A549 (cell line): ENCODE measurements at regions not wholly inside any gene's neighbourhood (a gene's known extent, or its start where the extent isn't known, plus 50 kb on each side); places are given as distances from the start of the nearest gene placed in this dataset.
A peak's percentile ranks its signal among the peaks of the same experiment; 100 is the strongest.

Experiments
- ATAC-seq, 2 experiments: fragments of 200-7000 bp in 1 of 2; fragments of >200 bp in 1 of 2; cut with Nextera tagmentation in 1 of 2; cut with Tn5 transposase in 1 of 2; 3 replicates each; pipeline versions ENCODE4 v1.8.0 to v1.9.1; 2018 to 2020; ENCODE audit warnings: mild to moderate bottlenecking in 1 of 2, moderate library complexity in 1 of 2
- CTCF ChIA-PET: fragments of 300-600 bp; sonication (Branson Sonifier 250); formaldehyde crosslinking; extraction: SDS; loops from one replicate; lab custom pipeline; 2021; ENCODE audit warnings: antibody characterized with exemption, inconsistent platforms; lab: Yijun Ruan, JAX
- POLR2A ChIA-PET: fragments of 350-600 bp; formaldehyde crosslinking; extraction: SDS; loops from one replicate; lab custom pipeline; 2021; ENCODE audit warnings: antibody characterized with exemption, inconsistent platforms; lab: Yijun Ruan, JAX
- DNase-seq, 2 experiments: peaks; one replicate each; pipeline versions ENCODE4 v3.0.0 to v3.0.0-alpha.2; 2011 to 2016; ENCODE audit warnings: low read depth in 1 of 2, low spot score in 1 of 2
- FAIRE-seq: peaks from 2 replicates; lab custom pipeline; 2011; peaks lifted over from hg19 to GRCh38; lab: Jason Lieb, UNC
- H3K27ac ChIP-seq, 2 experiments: fragments of >200 bp; sonication (Bioruptor Twin); formaldehyde crosslinking; 3 replicates each; pipeline ENCODE4 v1.5.1; 2016 to 2017
- H3K4me1 ChIP-seq: fragments of >200 bp; sonication (Bioruptor Twin); formaldehyde crosslinking; 3 replicates; pipeline ENCODE4 v1.6.1; 2016
- H3K4me2 ChIP-seq: fragments of >200 bp; sonication (Bioruptor Twin); formaldehyde crosslinking; 3 replicates; pipeline ENCODE4 v1.6.1; 2016
- H3K4me3 ChIP-seq: fragments of >200 bp; sonication (Bioruptor Twin); formaldehyde crosslinking; 3 replicates; pipeline ENCODE4 v1.5.1; 2016
- H3K9me3 ChIP-seq: fragments of >200 bp; sonication (Bioruptor Twin); formaldehyde crosslinking; 3 replicates; pipeline ENCODE4 v1.6.1; 2016
- EP300 ChIP-seq, 2 experiments: fragments of >200 bp; sonication (Bioruptor Twin); formaldehyde crosslinking; IDR thresholded peaks; 2 replicates in 1 of 2; 3 replicates in 1 of 2; pipeline ENCODE4 v1.6.1; 2016 to 2017
- ESRRA ChIP-seq: fragments of 150-350 bp; IDR thresholded peaks from 2 replicates; pipeline ENCODE4 v1.6.1; 2014; ENCODE audit warnings: mild to moderate bottlenecking, low read length, borderline replicate concordance
- MYC ChIP-seq: IDR thresholded peaks from 2 replicates; pipeline ENCODE4 v1.6.1; 2012; ENCODE audit warnings: mild to moderate bottlenecking, inconsistent platforms, low read length, improper control_type of control experiment, borderline replicate concordance
- NPAS2 ChIP-seq: fragments of 250-450 bp; sonication (Bioruptor Pico); IDR thresholded peaks from 2 replicates; pipeline ENCODE4 v1.8.0; 2022; ENCODE audit warnings: mild to moderate bottlenecking, moderate library complexity, borderline replicate concordance
- PHF8 ChIP-seq: fragments of 200-600 bp; sonication (generic); IDR thresholded peaks from 2 replicates; pipeline ENCODE4 v1.6.1; 2016; ENCODE audit warnings: low read depth, mild to moderate bottlenecking, antibody characterized with exemption, moderate library complexity, borderline replicate concordance
- POLR2AphosphoS2 ChIP-seq: conservative IDR thresholded peaks from 2 replicates; pipeline ENCODE4 v1.6.1; 2012; ENCODE audit warnings: low read length, improper control_type of control experiment, inconsistent platforms
- TFCP2L1 ChIP-seq: fragments of 250-450 bp; sonication (Bioruptor Pico); IDR thresholded peaks from 2 replicates; pipeline ENCODE4 v1.5.0; 2021; ENCODE audit warnings: mild to moderate bottlenecking
- ZFP36 ChIP-seq: fragments of 450-650 bp; IDR thresholded peaks from 2 replicates; pipeline ENCODE4 v1.6.1; 2014; ENCODE audit warnings: borderline replicate concordance; ENCODE audit not compliant: partially characterized antibody
- ZNF302 ChIP-seq: fragments of 250-450 bp; sonication (Bioruptor Pico); IDR thresholded peaks from 2 replicates; pipeline ENCODE4 v1.9.0; 2021; ENCODE audit warnings: inconsistent platforms, mild to moderate bottlenecking, moderate library complexity
- ZSCAN20 ChIP-seq: fragments of 250-450 bp; sonication (Bioruptor Pico); IDR thresholded peaks from 2 replicates; pipeline ENCODE4 v1.8.0; 2022; ENCODE audit warnings: mild to moderate bottlenecking, moderate library complexity
- WGBS: methylation state at CpG from one replicate; pipeline ENCODE4 v1.1.6; 2017; ENCODE audit errors: missing lambda C conversion rate; 5-methylcytosine and 5-hydroxymethylcytosine counted together
- TF ChIP-seq, protein P1 (sequence below): fragments of 150-350 bp; IDR thresholded peaks from 2 replicates; pipeline ENCODE4 v1.6.1; 2014; ENCODE audit warnings: low read depth, mild to moderate bottlenecking, low read length
- TF ChIP-seq, protein P2 (sequence below): IDR thresholded peaks from 2 replicates; pipeline ENCODE4 v1.6.1; 2012
- TF ChIP-seq, protein P3 (sequence below): fragments of 250-450 bp; sonication (Bioruptor Pico); IDR thresholded peaks from 2 replicates; pipeline ENCODE4 v1.5.0; 2021; ENCODE audit warnings: mild to moderate bottlenecking, moderate library complexity, borderline replicate concordance

DNA sequence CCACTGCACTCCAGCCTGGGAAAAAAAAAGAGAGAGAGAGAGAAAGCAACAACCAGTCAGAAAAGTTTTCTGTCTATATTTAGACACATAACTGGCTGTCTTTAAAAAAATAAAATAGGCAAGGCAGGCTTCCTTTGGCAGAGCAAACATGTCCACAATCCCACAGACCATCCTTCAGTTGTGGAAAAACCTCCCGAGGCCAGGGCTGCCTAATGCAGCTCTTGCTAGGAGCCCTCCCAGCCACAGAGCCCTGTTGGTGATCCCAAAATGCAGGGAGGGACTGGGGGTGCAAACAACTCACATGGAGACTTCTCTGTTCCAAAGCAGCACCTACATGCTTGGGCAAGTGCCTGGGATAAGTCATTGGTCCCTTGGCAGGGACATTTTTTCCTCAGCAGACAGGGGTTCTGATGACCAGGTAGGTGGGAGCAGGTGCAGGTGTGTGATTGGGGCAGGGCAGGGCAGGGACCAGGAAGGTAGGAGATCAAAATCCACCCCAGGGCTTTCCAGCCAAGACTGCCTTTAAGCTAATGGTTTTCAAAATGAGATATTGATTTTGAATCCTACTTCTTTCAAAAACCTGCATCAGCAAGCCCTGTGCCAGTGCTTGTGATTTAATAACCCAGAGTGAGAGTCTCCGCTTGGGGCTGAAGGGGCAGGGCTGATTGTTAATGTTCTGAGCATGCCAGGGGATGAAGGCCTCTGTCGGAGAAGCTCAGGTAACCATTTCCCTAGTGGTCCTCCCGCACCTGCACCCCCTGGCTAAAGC lies 178.5 kb downstream of the USP12 start:
- ATAC-seq (no peak), DNase-seq (no peak), FAIRE-seq (no peak)
- no peak for TF ChIP-seq TFCP2L1 (CRISPR knock-in tag)
- no peak for TF ChIP-seq MYC
- TF ChIP-seq PHF8, result no peak
- TF ChIP-seq EP300 (IDR thresholded peaks at IDR 0.05), result no peak
- no peak for TF ChIP-seq ZFP36
- no peak overlapping the region for H3K4me2 ChIP-seq
- 0 out of 3 replicates have a peak, but pooled peaks cover 7% of the 10 kb centered on the region for H3K9me3 ChIP-seq
- ChIA-PET CTCF (interaction anchor here (0.5 to 2.2 kb wide), 6 partner anchors 42 to 369 kb away, joined by 3 to 4 read pairs (median 3); no protein-coding TSS in a partner anchor), POLR2A (no interaction called here)
- WGBS, result 76% methylated on average over 4 of the region's 4 CpGs
- peak overlapping the region in 1 of 2 experiments; percentile 57; a peak in 3 of 6 replicates for H3K27ac ChIP-seq
- peaks cover 38% of the 10 kb centered on the region for H3K4me1 ChIP-seq
- H3K4me3 ChIP-seq, result no peak overlapping the region

DNA sequence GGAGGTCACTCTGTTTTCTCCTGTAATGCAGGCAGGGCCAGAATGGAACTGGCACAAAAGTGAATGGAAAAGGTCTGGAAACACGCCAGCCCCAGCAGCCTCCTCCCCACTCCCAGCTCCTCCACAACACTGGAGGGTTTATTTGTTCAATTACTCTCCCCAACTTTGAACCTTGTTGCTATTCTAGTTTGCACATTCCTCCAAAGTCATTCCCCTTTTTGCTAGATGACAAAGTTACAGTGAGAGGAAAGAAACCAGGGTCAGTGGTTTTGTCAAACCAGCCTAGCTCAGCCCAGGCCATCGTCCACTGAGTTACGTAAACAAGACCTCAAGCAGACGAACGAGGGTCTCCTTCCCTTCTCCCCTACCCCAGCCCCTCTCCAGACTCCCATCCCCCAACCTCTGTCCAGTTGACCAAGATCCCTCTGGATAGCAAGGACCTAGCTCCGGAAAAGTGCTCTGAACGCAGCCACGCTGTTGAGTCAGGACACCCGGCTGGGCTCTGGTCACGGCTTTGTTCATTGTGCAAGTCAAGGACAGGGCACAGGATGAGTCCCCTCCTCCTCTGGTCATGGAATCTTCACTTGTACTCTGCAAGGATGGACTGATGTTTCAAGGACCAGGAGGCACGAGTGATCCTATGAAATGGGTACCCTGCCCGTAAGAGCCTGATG lies 180.0 kb downstream of the USP12 start:
- FAIRE-seq (no peak), ATAC-seq (peak in 1 of 2 experiments; percentile 31; a peak in 3 of 6 replicates), DNase-seq (peak in 1 of 2 experiments; percentile 35)
- CTCF ChIA-PET, result no interaction called here
- H3K27ac ChIP-seq, result peak overlapping the region in 1 of 2 experiments; percentile 69; a peak in 3 of 6 replicates
- POLR2A ChIA-PET, result no interaction called here
- TF ChIP-seq POLR2AphosphoS2 (no peak), ZSCAN20 (no peak), ESRRA (no peak), ZNF302 (CRISPR knock-in tag) (no peak)
- TF ChIP-seq, protein P1, sequence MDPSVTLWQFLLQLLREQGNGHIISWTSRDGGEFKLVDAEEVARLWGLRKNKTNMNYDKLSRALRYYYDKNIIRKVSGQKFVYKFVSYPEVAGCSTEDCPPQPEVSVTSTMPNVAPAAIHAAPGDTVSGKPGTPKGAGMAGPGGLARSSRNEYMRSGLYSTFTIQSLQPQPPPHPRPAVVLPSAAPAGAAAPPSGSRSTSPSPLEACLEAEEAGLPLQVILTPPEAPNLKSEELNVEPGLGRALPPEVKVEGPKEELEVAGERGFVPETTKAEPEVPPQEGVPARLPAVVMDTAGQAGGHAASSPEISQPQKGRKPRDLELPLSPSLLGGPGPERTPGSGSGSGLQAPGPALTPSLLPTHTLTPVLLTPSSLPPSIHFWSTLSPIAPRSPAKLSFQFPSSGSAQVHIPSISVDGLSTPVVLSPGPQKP, result no peak
- TF ChIP-seq, all 56 proteins: peak for 0
- 77% methylated on average over 8 of the region's 12 CpGs for WGBS
- Histone ChIP-seq H3K9me3 (0 out of 3 replicates have a peak, but pooled peaks cover 6% of the 10 kb centered on the region), H3K4me3 (no peak overlapping the region), H3K4me1 (peaks cover 48% of the 10 kb centered on the region), H3K4me2 (peak overlapping the region; percentile 54)

- peak overlapping the region in 1 of 2 experiments; percentile 77; a peak in 2 of 6 replicates for H3K27ac ChIP-seq
- FAIRE-seq, result no peak
- ChIA-PET CTCF (interaction anchor here (0.7 to 12.8 kb wide), 3 partner anchors 44 to 370 kb away, joined by 3 to 220 read pairs (median 3); no protein-coding TSS in a partner anchor), POLR2A (no interaction called here)
- no peak for ATAC-seq
- no peak for DNase-seq
- H3K9me3 ChIP-seq, result no peaks in the 10 kb centered on the region
- 95% methylated on average over 16 of the region's 16 CpGs for WGBS
- H3K4me1 ChIP-seq, result peaks cover 52% of the 10 kb centered on the region
- no peak overlapping the region for H3K4me2 ChIP-seq
- H3K4me3 ChIP-seq, result no peak overlapping the region
- TF ChIP-seq, protein P2, sequence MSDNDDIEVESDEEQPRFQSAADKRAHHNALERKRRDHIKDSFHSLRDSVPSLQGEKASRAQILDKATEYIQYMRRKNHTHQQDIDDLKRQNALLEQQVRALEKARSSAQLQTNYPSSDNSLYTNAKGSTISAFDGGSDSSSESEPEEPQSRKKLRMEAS, result no peak
- TF ChIP-seq POLR2AphosphoS2 (no peak), NPAS2 (CRISPR knock-in tag) (no peak)
- TF ChIP-seq, protein P3, sequence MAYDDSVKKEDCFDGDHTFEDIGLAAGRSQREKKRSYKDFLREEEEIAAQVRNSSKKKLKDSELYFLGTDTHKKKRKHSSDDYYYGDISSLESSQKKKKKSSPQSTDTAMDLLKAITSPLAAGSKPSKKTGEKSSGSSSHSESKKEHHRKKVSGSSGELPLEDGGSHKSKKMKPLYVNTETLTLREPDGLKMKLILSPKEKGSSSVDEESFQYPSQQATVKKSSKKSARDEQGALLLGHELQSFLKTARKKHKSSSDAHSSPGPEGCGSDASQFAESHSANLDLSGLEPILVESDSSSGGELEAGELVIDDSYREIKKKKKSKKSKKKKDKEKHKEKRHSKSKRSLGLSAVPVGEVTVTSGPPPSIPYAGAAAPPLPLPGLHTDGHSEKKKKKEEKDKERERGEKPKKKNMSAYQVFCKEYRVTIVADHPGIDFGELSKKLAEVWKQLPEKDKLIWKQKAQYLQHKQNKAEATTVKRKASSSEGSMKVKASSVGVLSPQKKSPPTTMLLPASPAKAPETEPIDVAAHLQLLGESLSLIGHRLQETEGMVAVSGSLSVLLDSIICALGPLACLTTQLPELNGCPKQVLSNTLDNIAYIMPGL (CRISPR knock-in tag), result no peak
- TF ChIP-seq, all 56 proteins: peak for 0
Observed at GRCh38 chr13:26989957-26990713, 181.5 kb downstream of the USP12 start.
